ENCODE measurements at regions not wholly inside any gene's neighbourhood (a gene's known extent, or its start where the extent isn't known, plus 50 kb on each side); places are given as distances from the start of the nearest gene placed in this dataset.
"Not testable (repeated sequence)": the region's sequence is repeated elsewhere in the genome, so short reads cannot be mapped to it uniquely, and the experiment has no call there.

DNA sequence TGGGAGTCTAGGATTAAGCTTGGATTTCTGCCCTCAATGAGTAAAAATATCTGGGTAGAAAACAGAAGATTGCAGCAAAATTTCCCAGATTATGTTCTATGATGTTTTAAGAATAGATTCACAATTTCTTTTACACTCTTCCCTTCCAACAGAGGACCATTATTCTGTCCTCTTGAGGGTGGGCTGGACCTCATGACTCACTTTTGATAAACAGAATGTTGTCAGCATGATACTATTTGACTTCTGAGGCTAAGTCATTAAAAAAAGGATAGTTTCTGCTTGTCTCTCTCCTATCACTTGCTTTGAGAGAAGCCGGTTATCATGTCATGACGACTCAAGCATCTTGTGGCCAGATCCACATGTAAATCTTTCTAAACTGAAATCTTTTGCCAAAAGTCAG, 396.2 kb upstream of the CDIN1 start:
- no peak for DNase-seq (ENCODE audit: low read depth)

DNA sequence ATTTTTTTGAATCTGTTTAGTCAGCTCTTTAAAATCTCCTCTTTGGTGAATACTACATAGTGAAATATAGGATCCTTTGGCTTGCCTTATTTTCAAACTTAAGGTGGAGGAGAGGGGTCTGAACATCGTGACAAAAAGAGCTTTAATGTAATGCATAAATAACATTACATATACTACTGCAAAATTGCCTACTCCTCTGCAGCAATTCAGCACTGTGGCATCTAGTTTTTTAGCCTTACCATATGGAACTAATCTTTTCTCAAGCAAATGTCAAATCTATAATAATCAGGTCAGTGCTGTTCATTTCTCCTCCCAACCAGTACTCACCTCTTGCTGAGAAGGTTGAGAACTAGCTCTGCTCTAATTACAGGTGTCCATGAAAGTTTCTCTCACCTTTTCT, 394.0 kb upstream of the CDIN1 start:
- H3K4me3 ChIP-seq (ENCODE audit: low read length), result no peak overlapping the region
- TF ChIP-seq, protein P1, sequence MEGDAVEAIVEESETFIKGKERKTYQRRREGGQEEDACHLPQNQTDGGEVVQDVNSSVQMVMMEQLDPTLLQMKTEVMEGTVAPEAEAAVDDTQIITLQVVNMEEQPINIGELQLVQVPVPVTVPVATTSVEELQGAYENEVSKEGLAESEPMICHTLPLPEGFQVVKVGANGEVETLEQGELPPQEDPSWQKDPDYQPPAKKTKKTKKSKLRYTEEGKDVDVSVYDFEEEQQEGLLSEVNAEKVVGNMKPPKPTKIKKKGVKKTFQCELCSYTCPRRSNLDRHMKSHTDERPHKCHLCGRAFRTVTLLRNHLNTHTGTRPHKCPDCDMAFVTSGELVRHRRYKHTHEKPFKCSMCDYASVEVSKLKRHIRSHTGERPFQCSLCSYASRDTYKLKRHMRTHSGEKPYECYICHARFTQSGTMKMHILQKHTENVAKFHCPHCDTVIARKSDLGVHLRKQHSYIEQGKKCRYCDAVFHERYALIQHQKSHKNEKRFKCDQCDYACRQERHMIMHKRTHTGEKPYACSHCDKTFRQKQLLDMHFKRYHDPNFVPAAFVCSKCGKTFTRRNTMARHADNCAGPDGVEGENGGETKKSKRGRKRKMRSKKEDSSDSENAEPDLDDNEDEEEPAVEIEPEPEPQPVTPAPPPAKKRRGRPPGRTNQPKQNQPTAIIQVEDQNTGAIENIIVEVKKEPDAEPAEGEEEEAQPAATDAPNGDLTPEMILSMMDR (conservative IDR thresholded peaks at IDR 0.05; ENCODE audit: low read depth, low read length), result no peak
- no peak for DNase-seq (ENCODE audit: low read depth)

More for the DNA sequence above, 396.2 kb upstream of the CDIN1 start:
- no peak overlapping the region for H3K4me3 ChIP-seq (ENCODE audit: low read length)
- TF ChIP-seq, protein P1 (conservative IDR thresholded peaks at IDR 0.05; ENCODE audit: low read depth, low read length), result no peak

DNA sequence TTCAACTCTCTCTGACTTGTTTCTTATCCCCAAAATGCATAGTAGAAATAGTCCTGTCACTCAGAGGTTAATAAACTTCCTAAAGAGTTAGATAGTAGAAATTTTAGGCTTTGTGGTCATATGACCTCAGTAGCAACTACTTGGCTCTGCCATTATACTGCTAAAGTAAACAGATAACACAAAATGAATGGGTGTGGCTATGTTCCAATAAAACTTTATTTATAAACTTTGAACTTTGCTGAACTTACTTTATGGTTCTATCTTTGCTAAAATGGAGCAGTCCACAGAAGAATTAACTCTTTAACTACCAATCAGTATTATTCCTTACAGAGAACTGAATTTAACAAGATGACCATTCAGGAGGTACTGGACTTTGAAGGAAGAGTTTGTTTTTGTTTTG, 393.6 kb upstream of the CDIN1 start:
- TF ChIP-seq, protein P1 (conservative IDR thresholded peaks at IDR 0.05; ENCODE audit: low read depth, low read length), result no peak
- no peak overlapping the region for H3K4me3 ChIP-seq (ENCODE audit: low read length)
- DNase-seq (ENCODE audit: low read depth), result no peak

DNA sequence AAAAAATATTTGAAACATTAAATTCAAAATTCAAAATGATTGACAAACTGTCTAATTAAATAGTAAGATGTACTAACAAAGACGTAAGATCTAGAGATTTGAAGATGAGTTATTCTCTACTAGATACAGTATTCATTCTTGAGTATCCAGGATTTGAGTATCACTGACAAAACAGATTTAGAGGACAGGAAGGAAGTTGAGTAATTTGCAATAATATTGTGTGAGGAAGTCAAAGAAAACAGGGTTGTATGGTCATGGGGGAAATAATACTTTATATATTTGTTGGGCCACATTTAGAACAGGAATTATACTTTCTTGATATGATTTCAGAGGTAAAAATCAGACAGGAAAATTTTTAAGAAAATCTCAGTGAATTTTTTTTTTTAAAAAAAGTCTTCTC, 393.1 kb upstream of the CDIN1 start:
- DNase-seq (ENCODE audit: low read depth), result no peak
- H3K4me3 ChIP-seq (ENCODE audit: low read length), result no peak overlapping the region
- TF ChIP-seq, protein P1 (conservative IDR thresholded peaks at IDR 0.05; ENCODE audit: low read depth, low read length), result no peak

DNA sequence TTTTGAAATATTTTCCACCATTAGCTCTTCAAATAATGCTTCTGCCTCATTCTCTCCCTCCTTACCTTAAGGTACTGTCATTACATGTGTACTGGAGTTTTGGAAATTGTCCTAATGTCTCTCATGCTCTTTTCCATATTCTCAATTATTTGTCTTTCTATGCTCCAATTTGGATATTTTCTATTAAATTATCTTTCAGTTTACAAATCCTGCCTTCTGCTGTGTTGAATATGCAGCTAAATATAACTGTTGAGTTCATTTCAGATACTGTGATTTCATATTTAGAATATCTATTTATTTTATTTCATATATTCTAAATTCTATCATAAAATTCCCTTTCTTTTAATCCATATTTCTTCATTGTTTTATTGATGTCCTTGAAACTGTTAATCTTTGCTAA, 388.0 kb upstream of the CDIN1 start:
- TF ChIP-seq, protein P1 (conservative IDR thresholded peaks at IDR 0.05; ENCODE audit: low read depth, low read length), result no peak
- DNase-seq (ENCODE audit: low read depth), result no peak
- H3K4me3 ChIP-seq (ENCODE audit: low read length), result no peak overlapping the region

DNA sequence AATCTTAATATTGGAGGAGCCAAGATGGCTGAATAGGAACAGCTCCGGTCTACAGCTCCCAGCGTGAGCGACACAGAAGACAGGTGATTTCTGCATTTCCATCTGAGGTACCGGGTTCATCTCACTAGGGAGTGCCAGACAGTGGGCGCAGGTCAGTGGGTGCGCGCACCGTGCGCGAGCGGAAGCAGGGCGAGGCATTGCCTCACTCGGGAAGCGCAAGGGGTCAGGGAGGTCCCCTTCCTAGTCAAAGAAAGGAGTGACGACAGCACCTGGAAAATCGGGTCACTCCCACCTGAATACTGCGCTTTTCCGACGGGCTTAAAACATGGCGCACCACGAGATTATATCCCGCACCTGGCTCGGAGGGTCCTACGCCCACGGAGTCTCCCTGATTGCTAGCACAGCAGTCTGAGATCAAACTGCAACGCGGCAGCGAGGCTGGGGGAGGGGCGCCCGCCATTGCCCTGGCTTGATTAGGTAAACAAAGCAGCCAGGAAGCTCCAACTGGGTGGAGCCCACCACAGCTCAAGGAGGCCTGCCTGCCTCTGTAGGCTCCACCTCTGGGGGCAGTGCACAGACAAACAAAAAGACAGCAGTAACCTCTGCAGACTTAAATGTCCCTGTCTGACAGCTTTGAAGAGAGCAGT, 383.9 kb upstream of the CDIN1 start:
- H3K4me3 ChIP-seq (ENCODE audit: low read length); DNase-seq (ENCODE audit: low read depth): not testable (repeated sequence)

DNA sequence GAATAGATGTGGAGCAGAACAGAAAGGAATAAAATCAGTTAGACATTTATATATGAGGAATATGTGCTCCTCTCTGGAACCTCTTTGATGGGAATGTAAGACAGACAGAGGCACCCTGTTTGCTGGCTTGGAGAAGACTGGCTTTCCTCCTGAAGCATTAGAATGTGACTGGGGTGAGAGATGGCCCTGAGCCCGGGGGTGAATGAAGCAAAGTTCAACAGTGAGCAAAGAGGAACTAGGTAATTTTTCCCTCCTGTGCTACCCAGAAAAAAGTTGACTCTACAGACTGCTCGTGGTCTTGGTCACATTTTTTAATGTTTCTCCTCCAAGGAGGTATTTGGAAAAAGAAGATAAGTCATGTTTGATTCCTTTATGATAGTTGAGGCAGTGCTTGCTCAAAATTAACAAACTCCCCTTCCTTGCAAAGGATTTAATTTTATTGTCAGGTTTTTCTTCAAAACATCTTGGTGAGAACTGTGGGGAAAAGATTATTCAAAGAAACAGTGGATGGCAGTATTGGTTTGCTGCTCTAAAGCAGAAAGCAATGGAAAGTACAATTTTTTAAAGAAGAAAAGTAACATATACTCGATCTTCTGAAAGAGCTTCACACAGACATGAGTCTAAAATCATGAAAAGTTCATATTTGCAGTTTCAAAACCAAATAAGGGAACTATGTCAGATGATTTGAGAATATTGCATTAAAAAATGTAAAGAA, 370.4 kb upstream of the CDIN1 start:
- TF ChIP-seq, protein P1 (conservative IDR thresholded peaks at IDR 0.05; ENCODE audit: low read depth, low read length), result peak; percentile 16

More for the DNA sequence above, 370.4 kb upstream of the CDIN1 start:
- H3K4me3 ChIP-seq (ENCODE audit: low read length), result no peak overlapping the region
- DNase-seq (ENCODE audit: low read depth), result no peak

Measured in retinal pigment epithelial cell (primary cell).